HG03103 (cell line): ENCODE measurements at regions not wholly inside any gene's neighbourhood (a gene's known extent, or its start where the extent isn't known, plus 50 kb on each side); places are given as distances from the start of the nearest gene placed in this dataset.
"Not testable (repeated sequence)": the region's sequence is repeated elsewhere in the genome, so short reads cannot be mapped to it uniquely, and the experiment has no call there.

Experiments used
- ATAC-seq: cut with Tn5 transposase; IDR thresholded peaks from one replicate; pipeline ENCODE4 v1.9.1; 2021; ENCODE audit warnings: low read depth; ENCODE audit not compliant: unreplicated experiment

GRCh38 chr2:128502638-128503246 is 184.1 kb upstream of the HS6ST1 start:
- ATAC-seq: no peak

GRCh38 chr2:128503399-128504245 is 185.0 kb upstream of the HS6ST1 start:
- ATAC-seq: no peak

GRCh38 chr2:128504246-128505149 is 185.8 kb upstream of the HS6ST1 start:
- no peak for ATAC-seq

GRCh38 chr2:128505150-128505490 is 186.5 kb upstream of the HS6ST1 start:
- no peak for ATAC-seq

- no peak for ATAC-seq
Measured at GRCh38 chr2:128505575-128506526, 187.2 kb upstream of the HS6ST1 start.

GRCh38 chr2:128506534-128506933 is 187.9 kb upstream of the HS6ST1 start:
- ATAC-seq: no peak

- ATAC-seq: no peak
Measured at GRCh38 chr2:128510701-128511397, 192.2 kb upstream of the HS6ST1 start.

- no peak for ATAC-seq
Measured at GRCh38 chr2:128511731-128512378, 193.2 kb upstream of the HS6ST1 start.

- no peak for ATAC-seq
Measured at GRCh38 chr2:128512379-128513115, 193.9 kb upstream of the HS6ST1 start.

- ATAC-seq: no peak
Measured at GRCh38 chr2:128513116-128513960, 194.7 kb upstream of the HS6ST1 start.

GRCh38 chr2:128513961-128514283 is 195.3 kb upstream of the HS6ST1 start:
- ATAC-seq: peak; percentile 81

- no peak for ATAC-seq
Measured at GRCh38 chr2:128514555-128514955, 195.9 kb upstream of the HS6ST1 start.

GRCh38 chr2:128516938-128517337 is 198.3 kb upstream of the HS6ST1 start:
- ATAC-seq: no peak

- not testable (repeated sequence) for ATAC-seq
Measured at GRCh38 chr2:128519028-128519427, 200.4 kb upstream of the HS6ST1 start.

- ATAC-seq: no peak
Measured at GRCh38 chr2:128519517-128520215, 201.0 kb upstream of the HS6ST1 start.

- ATAC-seq: peak; percentile 9
Measured at GRCh38 chr2:128520340-128520739, 201.7 kb upstream of the HS6ST1 start.

GRCh38 chr2:128520791-128521190 is 202.1 kb upstream of the HS6ST1 start:
- ATAC-seq: peak; percentile 69
